ENCODE measurements at regions not wholly inside any gene's neighbourhood (a gene's known extent, or its start where the extent isn't known, plus 50 kb on each side); places are given as distances from the start of the nearest gene placed in this dataset.
"Not testable (repeated sequence)": the region's sequence is repeated elsewhere in the genome, so short reads cannot be mapped to it uniquely, and the experiment has no call there.

DNA sequence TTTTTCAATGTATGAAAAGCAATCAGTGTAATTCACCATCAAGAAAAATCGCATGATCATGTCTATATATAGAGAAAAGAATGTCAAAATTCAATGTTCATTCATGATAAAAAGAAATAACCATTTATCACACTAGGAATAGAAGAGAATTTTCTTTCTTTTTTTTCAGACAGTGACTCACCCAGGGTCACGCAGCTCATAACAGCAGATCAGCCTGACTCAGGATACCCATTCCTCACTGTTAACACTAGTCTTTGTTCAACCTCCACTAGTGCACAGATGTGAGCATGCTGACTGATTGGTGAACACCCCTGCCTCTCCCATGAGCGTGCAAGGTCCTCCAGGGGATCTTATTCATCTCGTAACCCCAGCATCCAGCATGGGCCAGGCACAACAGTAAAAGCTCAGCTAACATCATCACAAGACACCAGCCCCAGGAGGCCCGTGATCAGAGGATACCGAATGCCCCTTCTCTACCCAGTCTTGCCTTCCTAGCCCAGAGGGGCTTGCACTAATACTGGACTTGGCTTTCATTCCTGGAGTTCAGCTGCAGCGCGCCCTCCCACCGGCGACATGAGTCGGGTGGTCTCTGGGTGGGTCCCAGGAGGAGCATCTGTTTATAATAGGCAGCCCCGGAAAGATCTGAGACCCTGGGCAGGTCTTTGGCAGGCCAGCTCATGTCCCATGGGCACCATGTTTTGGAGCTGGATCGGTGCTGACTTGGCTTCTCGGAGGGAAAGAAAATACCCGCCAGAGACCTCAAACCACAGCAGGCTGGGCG is 539.5 kb upstream of the SLC10A2 start:
- Mint-ChIP-seq H3K4me1 (peaks cover 4 to 6% (median 4%) of the 10 kb centered on the region in 3 donors), H3K27me3 (peaks cover 0 to 5% (median 0%) of the 10 kb centered on the region in 3 donors), H3K36me3 (no peaks in the 10 kb centered on the region), H3K27ac (no peak overlapping the region), H3K9me3 (peaks cover 0 to 9% (median 0%) of the 10 kb centered on the region in 7 donors), H3K4me3 (no peak overlapping the region)
- no peak for DNase-seq
- no peak for ATAC-seq (ENCODE audit: low read depth in 2 of 2)

DNA sequence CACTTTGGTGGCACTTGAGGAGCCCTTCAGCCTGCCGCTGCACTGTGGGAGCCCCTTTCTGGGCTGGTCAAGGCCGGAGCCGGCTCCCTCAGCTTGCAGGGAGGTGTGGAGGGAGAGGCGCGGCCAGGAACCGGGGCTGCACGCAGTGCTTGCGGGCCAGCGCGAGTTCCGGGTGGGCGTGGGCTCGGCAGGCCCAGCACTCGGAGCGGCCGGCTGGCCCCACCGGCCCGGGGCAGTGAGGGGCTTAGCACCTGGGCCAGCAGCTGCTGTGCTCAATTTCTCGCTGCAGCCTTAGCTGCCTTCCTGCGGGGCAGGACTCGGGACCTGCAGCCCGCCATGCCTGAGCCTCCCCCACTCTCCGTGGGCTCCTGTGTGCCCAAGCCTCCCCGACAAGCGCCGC is 533.7 kb upstream of the SLC10A2 start:
- not testable (repeated sequence) for DNase-seq; H3K27me3 Mint-ChIP-seq; H3K4me3 Mint-ChIP-seq; H3K27ac Mint-ChIP-seq; H3K36me3 Mint-ChIP-seq; H3K4me1 Mint-ChIP-seq; ATAC-seq (ENCODE audit: low read depth in 2 of 2)
- peaks cover 0 to 12% (median 0%) of the 10 kb centered on the region in 7 donors for H3K9me3 Mint-ChIP-seq

DNA sequence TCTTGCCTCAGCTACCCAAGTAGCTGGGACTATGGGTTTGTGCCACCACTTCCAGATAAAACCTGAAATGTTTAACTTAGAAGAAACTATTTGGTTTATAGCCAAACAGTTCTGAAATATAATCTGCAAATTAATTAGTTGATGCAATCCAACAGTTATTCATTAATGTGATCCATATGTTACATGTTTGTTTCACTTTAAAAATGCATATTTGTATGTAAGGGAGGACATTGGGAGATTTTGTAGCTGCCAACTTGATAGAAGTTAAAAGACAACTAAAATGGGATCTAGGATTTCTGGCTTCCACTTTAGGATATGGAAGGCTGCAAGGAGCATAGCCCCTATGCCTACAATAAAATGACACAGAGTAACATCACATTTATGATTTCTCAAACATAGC is 532.5 kb upstream of the SLC10A2 start:
- ATAC-seq (ENCODE audit: low read depth in 2 of 2) (no peak), DNase-seq (no peak)
- Mint-ChIP-seq H3K36me3 (no peaks in the 10 kb centered on the region), H3K9me3 (peaks cover 0 to 12% (median 0%) of the 10 kb centered on the region in 7 donors), H3K27ac (no peak overlapping the region), H3K4me1 (no peaks in the 10 kb centered on the region), H3K27me3 (no peaks in the 10 kb centered on the region), H3K4me3 (no peak overlapping the region)

DNA sequence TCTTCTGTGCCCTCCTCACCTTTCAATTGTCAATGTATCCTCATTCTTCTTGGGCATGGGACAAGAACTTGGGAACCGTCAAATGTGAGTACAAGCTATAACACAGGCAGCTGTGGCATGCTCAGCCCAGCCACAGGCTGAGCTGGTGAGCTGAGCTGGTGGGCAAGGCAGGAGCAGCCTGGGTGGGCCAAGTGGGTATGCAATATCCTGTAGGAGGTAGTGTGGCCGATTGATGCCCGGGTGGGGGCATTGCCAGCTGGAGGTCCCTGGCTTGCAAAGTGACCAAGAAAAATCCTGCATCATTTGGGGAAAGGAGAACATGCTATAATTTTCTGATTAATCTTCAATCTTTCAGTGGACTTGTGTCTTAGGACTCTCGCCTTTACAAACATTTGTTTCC is 507.2 kb upstream of the SLC10A2 start:
- H3K36me3 Mint-ChIP-seq: no peaks in the 10 kb centered on the region
- H3K27ac Mint-ChIP-seq: no peak overlapping the region

DNA sequence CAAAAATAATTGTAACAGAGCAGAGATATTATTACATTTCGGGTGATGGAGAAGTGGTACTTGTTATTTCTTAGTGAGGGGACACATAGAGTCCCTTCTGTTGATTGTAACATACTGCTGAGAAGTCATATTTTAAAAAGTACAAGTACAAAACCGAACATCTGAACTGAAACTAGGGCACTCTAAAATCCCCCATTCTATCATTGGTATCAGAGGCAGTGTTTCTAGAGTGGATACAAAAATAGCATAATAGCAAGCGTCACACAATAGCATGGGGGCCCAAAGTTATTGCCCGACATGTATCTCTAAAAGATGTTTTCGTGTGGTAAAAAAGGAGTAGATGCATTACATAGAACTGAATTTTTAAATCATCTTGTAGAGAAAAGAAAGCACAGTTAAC is 502.1 kb upstream of the SLC10A2 start:
- H3K27me3 Mint-ChIP-seq: no peaks in the 10 kb centered on the region
- H3K4me1 Mint-ChIP-seq: no peaks in the 10 kb centered on the region
- ATAC-seq (ENCODE audit: low read depth in 2 of 2) (no peak), DNase-seq (no peak)
- no peaks in the 10 kb centered on the region for H3K36me3 Mint-ChIP-seq
- no peak overlapping the region for H3K4me3 Mint-ChIP-seq
- H3K27ac Mint-ChIP-seq: no peak overlapping the region
- H3K9me3 Mint-ChIP-seq: peaks cover 0 to 6% (median 3%) of the 10 kb centered on the region in 7 donors

More for the DNA sequence above, 507.2 kb upstream of the SLC10A2 start:
- no peak overlapping the region for H3K4me3 Mint-ChIP-seq
- no peak for DNase-seq
- no peaks in the 10 kb centered on the region for H3K4me1 Mint-ChIP-seq
- H3K9me3 Mint-ChIP-seq: peaks cover 0 to 6% (median 3%) of the 10 kb centered on the region in 7 donors
- ATAC-seq (ENCODE audit: low read depth in 2 of 2): no peak
- no peaks in the 10 kb centered on the region for H3K27me3 Mint-ChIP-seq

DNA sequence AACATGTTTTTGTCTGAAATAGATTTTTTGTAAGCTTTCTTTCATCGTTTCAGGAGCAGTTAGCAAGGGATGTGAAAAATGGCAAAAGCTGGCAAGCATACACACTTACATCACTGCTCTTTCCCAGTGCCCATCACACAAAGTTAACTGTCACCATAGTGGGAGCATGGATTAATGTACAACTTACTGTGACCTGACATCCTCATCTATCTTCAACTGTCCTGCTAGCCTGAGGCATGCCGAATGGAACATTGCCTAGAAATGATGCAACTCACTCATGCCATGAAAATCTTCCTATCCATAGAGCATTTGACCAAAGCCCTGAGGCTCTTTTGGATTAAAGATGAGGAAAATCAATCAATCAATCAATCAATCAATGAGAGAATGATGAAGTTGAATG is 491.7 kb upstream of the SLC10A2 start:
- ATAC-seq (ENCODE audit: low read depth in 2 of 2): no peak
- Mint-ChIP-seq H3K27ac (no peak overlapping the region), H3K36me3 (no peaks in the 10 kb centered on the region), H3K4me3 (no peak overlapping the region), H3K27me3 (no peaks in the 10 kb centered on the region), H3K9me3 (peaks cover 3 to 14% (median 6%) of the 10 kb centered on the region in 7 donors), H3K4me1 (no peaks in the 10 kb centered on the region)
- DNase-seq: no peak

DNA sequence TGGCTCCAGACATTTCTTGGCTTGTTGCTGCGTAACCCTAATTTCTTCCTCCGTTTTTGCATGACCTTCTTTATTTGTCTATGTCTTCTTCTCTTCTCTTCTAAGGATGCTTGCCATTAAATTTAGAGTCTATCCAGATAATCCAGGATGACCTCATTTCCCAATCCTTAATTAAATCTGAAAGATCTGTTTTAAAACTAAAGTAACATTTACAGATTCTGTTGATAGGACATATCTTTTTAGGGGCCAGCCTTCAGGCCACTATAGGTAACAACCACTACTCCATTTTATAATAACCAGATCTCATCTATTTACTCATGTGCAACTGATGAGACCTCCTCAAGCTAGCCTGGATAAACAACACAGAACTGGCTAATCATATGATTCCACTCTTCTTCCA is 490.5 kb upstream of the SLC10A2 start:
- H3K4me3 Mint-ChIP-seq: no peak overlapping the region
- H3K27ac Mint-ChIP-seq: no peak overlapping the region
- ATAC-seq (ENCODE audit: low read depth in 2 of 2): no peak
- H3K36me3 Mint-ChIP-seq: no peaks in the 10 kb centered on the region
- DNase-seq: no peak
- peaks cover 3 to 14% (median 6%) of the 10 kb centered on the region in 7 donors for H3K9me3 Mint-ChIP-seq
- no peaks in the 10 kb centered on the region for H3K27me3 Mint-ChIP-seq
- H3K4me1 Mint-ChIP-seq: no peaks in the 10 kb centered on the region

DNA sequence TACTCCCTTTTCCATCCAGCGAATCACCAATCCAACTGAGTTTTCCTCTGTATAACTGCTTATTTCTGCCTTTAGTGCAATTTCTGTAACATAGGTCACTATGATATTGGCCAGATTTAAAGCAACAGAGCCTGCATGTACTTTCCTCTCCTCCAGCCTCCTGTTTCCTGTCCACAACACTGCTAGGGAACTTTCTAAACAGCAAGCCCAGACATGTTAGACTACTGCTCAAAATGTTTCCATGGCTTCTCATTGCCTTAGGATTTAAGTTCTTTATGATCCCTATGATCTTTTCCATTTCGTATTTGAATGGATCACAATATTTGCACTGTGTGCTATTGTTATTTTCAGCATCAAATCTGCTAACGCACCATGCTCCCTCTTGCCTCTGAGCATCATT is 481.7 kb upstream of the SLC10A2 start:
- ATAC-seq (ENCODE audit: low read depth in 2 of 2): no peak
- no peaks in the 10 kb centered on the region for H3K4me1 Mint-ChIP-seq
- DNase-seq: no peak
- H3K9me3 Mint-ChIP-seq: peaks cover 17 to 48% (median 25%) of the 10 kb centered on the region in 7 donors
- no peak overlapping the region for H3K4me3 Mint-ChIP-seq
- H3K27ac Mint-ChIP-seq: no peak overlapping the region
- no peaks in the 10 kb centered on the region for H3K36me3 Mint-ChIP-seq
- H3K27me3 Mint-ChIP-seq: no peaks in the 10 kb centered on the region

DNA sequence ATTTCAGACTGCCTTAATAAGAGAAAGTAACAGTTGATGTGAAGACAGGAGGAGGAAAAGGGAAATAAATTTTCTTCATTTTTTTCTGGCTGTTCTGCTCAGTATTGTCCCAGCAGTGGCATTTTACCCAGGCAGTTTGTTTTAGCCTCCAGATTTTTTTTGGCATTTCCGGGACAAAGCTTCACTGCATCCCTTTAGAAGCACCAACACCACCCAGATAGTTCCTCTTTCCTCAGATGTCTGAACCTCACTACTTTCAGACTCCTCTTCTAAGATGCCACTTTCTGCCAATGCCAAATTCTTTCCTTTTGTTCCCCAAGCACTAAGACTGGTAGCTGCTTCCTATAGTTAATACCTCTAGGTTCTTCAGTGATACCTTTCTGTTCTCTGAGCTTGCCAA is 480.1 kb upstream of the SLC10A2 start:
- Mint-ChIP-seq H3K4me3 (no peak overlapping the region), H3K36me3 (peaks cover 0 to 4% of the 10 kb centered on the region in 2 donors), H3K9me3 (peaks cover 26 to 62% (median 28%) of the 10 kb centered on the region in 7 donors), H3K27me3 (no peaks in the 10 kb centered on the region), H3K4me1 (no peaks in the 10 kb centered on the region), H3K27ac (no peak overlapping the region)
- ATAC-seq (ENCODE audit: low read depth in 2 of 2): no peak
- no peak for DNase-seq

DNA sequence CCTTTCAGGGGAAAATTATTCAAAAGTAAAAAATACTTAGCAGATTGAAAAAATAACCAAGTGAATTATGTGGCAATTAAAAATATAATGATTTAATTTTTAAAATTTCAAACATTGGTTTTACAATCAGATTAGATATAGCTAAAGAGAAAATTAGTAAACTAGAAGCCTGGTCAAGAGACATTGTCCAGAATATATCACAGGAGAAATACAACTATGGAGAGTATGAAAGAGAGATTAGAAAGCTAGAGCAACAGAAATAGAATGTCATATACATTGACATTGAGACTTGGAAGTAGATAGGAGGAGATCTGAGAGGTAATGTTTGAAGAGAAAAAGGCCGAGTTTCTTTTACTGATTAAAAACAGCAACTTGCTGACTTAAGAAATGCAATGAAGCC is 476.4 kb upstream of the SLC10A2 start:
- peaks cover 21 to 56% (median 25%) of the 10 kb centered on the region in 7 donors for H3K9me3 Mint-ChIP-seq
- DNase-seq (no peak), ATAC-seq (ENCODE audit: low read depth in 2 of 2) (no peak)
- H3K36me3 Mint-ChIP-seq: peaks cover 0 to 4% of the 10 kb centered on the region in 2 donors
- H3K27me3 Mint-ChIP-seq: no peaks in the 10 kb centered on the region
- H3K4me1 Mint-ChIP-seq: no peaks in the 10 kb centered on the region
- no peak overlapping the region for H3K27ac Mint-ChIP-seq
- H3K4me3 Mint-ChIP-seq: no peak overlapping the region

DNA sequence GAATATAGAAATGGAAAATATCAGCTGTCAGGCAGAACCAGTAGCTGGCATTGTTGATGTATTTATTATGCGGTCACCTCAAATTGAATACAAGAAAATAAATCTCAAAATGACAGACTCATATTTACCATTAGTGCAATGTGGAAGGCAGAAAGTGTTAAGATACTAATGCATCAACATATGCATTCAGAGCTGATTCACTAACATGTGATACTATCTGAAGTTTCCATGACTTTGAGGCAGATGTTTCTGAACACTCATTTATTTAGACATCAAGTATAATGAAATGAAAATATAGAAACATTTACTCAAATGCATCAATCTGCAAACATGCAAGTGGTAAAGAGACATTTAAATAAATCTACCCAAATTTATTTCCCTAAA is 474.2 kb upstream of the SLC10A2 start:
- Mint-ChIP-seq H3K27me3 (no peaks in the 10 kb centered on the region), H3K9me3 (peaks cover 11 to 40% (median 21%) of the 10 kb centered on the region in 7 donors), H3K4me3 (no peak overlapping the region), H3K4me1 (no peaks in the 10 kb centered on the region), H3K27ac (no peak overlapping the region), H3K36me3 (peaks cover 0 to 4% of the 10 kb centered on the region in 2 donors)
- no peak for DNase-seq
- ATAC-seq (ENCODE audit: low read depth in 2 of 2): no peak

DNA sequence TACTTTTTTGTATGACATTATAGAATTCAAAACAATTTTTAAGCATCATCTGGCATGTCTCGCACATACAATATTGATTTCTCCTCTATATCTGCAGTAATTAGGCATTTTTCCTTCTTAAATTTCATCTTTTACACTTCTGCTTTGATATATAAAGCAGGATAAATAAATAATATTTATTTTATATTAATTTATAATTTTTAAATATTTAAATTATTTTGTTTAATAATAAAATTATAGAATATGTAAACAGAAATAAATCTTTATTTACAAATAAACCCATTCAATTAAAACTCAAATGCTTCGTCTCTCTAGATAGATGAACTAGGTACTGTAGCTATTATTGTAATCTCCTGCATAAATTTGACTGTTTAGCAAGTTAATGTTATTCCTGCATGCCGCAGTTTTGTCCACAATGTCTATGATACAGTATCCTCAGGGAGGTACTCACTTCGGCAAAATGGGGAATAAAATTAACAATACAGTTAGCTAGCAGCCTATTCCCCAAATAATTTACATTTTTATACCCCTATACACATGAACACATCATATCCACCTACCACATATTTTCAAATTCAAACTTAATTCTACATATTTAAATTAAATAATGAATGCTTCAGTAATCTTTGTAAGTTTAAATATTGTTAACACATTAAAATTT is 473.6 kb upstream of the SLC10A2 start:
- ATAC-seq (ENCODE audit: low read depth in 2 of 2) (no peak), DNase-seq (no peak)
- Mint-ChIP-seq H3K4me3 (no peak overlapping the region), H3K36me3 (peaks cover 0 to 4% of the 10 kb centered on the region in 2 donors), H3K4me1 (no peaks in the 10 kb centered on the region), H3K9me3 (peaks cover 7 to 35% (median 18%) of the 10 kb centered on the region in 7 donors), H3K27ac (no peak overlapping the region), H3K27me3 (no peaks in the 10 kb centered on the region)

DNA sequence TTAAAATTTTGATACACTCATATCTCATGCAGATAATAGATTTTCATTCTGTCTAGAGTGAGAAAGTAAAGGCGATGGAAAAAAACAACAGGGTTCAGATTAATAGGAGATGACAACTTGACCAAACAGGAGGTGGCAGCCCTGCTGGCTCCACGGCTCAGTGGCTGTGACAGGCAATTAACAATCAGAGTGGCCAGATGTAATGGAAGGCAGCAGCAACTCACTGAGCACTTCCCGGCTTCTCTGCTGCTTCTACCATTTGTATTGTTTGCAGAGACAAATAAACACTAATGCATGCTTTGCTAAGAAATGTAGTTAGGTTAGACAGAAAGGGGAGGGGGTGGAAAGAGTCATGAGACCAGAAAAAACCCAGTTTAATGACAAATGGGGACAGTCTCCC is 473.0 kb upstream of the SLC10A2 start:
- ATAC-seq (ENCODE audit: low read depth in 2 of 2): no peak
- DNase-seq: no peak
- Mint-ChIP-seq H3K4me3 (peak overlapping the region in 1 of 8 donors; percentile 12), H3K27me3 (no peaks in the 10 kb centered on the region), H3K27ac (no peak overlapping the region), H3K9me3 (peaks cover 5 to 29% (median 14%) of the 10 kb centered on the region in 7 donors), H3K36me3 (peaks cover 0 to 4% of the 10 kb centered on the region in 2 donors), H3K4me1 (no peaks in the 10 kb centered on the region)

DNA sequence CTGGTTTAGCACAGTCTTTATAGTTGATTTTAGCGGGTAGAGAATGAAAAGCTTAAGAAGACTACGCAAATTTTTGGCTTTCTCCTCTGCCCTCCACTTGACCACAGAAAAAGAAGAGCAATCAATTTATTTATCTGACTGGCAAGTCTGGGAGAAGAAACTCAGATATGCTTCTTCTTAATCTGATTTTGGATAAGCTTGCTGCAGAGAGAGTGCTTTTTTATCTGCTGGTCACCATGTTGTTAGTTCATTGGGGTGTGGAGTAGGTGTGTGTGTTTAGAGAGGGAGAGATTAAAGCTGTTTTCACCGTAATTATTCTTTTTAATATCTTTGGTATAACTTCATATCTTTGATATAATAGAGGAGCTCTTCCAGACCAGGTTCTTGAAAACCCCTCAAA is 471.4 kb upstream of the SLC10A2 start:
- H3K9me3 Mint-ChIP-seq: peaks cover under 1 to 14% (median 6%) of the 10 kb centered on the region in 7 donors
- ATAC-seq (ENCODE audit: low read depth in 2 of 2): no peak
- H3K36me3 Mint-ChIP-seq: peaks cover 0 to 1% of the 10 kb centered on the region in 2 donors
- H3K27me3 Mint-ChIP-seq: no peaks in the 10 kb centered on the region
- DNase-seq: no peak
- H3K27ac Mint-ChIP-seq: no peak overlapping the region
- no peak overlapping the region for H3K4me3 Mint-ChIP-seq
- no peaks in the 10 kb centered on the region for H3K4me1 Mint-ChIP-seq

Data from naive B cell (primary cell).